ENCODE measurements at regions not wholly inside any gene's neighbourhood (a gene's known extent, or its start where the extent isn't known, plus 50 kb on each side); places are given as distances from the start of the nearest gene placed in this dataset.
A peak's percentile ranks its signal among the peaks of the same experiment; 100 is the strongest.

GRCh38 chr13:39941911-39942551, 286.6 kb downstream of the COG6 start:
- DNase-seq = no peak

DNA sequence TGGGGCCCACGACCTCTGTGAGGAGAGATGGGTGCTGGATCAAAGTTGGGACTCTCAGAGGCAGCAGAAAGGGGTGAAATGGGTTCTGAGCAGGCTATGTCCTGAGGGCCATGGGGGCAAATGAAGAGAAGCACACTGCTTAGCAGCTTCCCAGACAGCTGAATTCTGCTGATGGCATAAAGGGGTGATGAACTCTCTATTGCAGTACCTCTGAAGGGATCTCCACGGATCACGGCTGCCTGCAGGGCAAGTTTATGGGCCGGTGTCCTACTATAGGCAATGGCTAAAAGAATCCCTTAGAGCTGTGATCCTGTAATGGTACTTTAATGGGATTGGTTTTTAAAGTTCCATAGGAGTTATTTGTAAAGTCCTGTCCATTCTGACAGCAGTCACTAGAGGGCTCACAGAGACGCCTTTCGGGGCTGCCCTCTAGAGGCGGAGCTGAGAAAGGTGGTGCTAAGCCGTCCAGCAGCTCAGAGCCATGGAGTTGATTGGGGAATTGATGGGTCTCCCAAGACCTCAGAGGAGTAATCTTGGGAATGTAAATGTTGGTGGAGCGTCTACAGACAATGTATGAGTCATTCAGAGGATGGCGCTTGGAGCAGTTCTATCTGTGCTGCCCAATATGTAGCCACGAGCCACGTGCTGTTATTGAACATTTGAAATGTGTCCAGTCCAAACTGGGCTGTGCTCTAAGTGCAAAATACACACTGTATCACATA, 287.3 kb downstream of the COG6 start:
- peak; percentile 24 for DNase-seq

DNA sequence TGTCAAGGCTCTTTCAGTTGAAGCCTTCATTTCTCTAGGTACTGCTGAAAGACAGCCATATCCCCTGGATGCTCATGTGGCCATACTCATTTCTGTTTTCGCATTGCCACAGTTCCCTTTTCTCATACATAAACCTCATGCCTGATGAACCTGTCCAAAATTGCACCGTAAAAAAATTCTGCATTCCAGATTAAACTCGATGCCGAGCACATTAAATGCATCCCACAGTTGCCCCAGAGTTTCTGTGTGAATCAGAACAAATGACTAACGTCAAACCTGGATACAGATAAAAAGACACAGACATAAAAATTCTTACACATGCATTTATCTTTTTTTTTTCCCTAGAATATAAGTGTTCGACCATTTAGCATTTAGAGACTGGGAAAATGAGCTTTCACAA, 288.2 kb downstream of the COG6 start:
- DNase-seq = no peak

DNA sequence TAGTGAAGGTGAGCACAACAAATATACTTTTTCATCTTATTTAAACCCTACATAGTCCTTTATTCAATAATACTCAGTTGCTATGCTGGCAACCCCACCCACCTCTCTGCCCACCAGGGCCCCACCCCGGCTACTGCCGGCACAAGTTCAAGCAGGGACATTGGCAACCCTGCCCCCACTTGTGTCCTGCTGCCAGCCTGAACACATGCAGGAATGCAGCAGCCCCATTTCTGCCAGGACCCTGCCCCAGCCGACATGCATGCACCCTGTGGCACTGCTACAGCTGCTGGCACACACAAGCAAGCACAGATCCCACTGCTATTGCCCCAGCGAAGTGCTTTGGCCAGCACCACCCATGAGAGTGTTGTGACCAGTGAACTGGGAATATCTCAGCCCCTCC, 289.8 kb downstream of the COG6 start:
- no peak for DNase-seq

DNA sequence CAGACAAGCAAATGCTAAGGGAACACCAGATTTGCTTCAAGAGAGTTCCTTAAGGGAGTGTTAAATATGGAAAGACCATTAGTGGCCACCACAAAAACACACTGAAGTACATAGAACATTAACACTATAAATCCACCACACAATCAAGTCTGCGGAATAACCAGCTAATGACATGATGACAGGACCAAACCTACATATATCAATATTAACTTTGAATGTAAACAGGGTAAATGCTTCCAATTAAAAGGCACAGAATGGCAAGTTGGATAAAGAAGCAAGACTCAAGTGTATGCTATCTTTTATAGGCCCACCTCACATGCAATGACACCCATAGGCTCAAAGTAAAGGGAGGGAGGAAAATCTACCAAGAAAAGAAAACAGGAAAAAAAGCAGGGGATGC, 291.3 kb downstream of the COG6 start:
- DNase-seq = no peak

DNA sequence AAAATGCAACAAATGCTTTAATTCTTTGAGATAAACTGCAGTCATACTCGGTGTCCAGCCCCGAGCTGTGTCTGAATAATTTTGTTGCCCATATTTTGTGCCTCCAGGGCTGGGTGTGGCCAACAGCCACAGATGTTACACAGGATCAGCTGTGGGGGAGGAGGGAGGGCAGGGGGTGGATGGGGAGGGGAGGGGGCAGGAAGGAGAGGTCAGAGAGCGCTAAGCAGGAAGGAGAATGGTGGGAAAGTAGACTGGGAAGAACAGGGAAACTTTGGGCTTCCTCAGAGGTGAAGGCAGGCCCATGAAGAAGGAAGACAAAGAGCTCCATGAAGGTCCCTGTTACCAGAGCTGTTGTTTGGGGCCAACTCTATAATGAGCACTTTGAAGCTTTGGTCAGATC, 295.8 kb downstream of the COG6 start:
- no peak for DNase-seq

DNA sequence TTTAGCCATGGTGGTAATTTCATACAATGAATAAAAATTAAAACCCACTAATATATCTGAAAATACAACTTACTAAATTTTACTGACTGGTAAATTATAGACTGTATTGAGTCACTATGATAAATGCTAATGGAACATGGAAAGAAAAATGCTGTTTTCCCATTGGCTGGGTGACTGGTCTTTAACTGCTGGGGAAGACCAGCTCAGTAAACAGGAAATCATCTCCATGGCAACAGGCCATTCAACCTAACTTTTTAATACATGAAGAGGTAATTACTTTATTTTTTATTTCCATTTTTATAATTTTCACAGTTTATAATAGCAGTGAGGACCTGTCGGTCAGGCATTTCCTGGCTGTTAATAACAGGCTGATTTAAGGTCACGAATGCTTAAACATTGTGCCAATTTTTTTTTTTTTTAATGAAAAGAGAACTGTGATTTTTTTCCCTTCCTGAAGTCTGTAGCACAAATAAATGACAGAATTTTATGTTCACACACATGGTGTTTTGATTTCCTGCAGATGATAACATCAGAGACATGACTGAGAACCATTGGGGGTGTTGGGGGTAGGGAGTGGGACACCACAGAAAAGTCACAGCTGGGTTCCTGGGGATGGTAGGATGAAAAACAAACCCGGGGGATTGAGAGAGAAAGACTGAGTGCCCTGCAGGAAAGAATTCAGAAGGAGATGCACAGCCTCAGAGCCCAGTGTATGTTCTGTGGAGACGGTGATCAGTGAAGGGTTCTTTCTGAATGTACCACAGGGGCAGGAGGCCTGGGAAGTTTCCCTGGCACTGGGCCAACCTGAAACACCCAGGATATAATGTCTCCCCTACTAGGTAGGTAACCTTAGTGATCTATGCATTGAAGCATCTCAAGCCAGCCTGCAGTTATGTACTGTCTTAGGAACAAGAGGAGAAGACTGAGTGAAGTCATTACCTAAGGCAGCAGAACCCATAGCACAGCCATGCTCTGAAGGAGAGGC, 297.1 kb downstream of the COG6 start:
- no peak for DNase-seq

GRCh38 chr13:39954476-39954875, 299.0 kb downstream of the COG6 start:
- DNase-seq = no peak

- no peak for DNase-seq
These were observed 300.1 kb downstream of the COG6 start for GRCh38 chr13:39955560-39955959.

- no peak for DNase-seq
These were observed 300.6 kb downstream of the COG6 start for GRCh38 chr13:39956036-39956435.

GRCh38 chr13:39957868-39958677, 302.6 kb downstream of the COG6 start:
- DNase-seq = no peak

- DNase-seq = no peak
These were observed 304.2 kb downstream of the COG6 start for GRCh38 chr13:39959497-39960144.

DNA sequence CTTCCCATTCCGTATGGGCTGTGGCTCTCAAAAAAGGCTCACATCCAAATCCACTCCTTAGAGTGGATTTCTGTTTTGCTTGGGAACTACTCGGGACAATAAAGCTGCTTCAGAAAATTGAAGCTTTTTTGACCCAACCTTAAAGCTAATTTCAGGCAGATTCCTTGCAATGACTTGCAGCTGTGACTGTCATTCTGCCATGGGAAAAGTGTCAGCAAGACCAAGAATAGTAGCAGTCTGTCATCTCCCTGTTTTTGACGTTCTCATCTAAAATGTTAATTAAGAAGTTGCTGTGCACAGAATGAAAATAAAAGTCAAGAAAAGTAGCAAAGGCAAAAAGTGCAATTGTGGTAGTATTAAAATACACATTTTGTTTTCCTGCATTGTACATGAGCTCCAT, 304.7 kb downstream of the COG6 start:
- no peak for DNase-seq

DNA sequence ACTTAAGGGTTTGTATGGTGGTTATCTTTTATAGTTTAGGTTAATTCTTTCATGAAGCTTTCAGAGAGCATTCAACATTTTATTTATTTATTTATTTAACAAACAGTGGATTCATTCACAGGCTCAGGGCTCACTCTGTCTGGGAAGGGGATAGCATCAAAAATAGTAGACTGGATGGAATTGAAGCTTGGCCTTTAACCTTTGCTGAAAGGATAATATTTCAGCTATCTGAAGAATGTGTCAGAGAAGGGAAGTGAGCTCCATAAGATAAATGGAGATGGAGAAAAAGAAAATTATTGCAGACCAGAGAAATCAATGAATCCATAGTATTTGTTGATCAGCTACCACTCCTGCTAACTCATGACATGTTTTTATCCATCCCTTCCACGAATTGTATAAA, 305.6 kb downstream of the COG6 start:
- no peak for DNase-seq

- DNase-seq = no peak
These were observed 308.1 kb downstream of the COG6 start for GRCh38 chr13:39963612-39964011.

GRCh38 chr13:39965309-39965708, 309.8 kb downstream of the COG6 start:
- no peak for DNase-seq

DNA sequence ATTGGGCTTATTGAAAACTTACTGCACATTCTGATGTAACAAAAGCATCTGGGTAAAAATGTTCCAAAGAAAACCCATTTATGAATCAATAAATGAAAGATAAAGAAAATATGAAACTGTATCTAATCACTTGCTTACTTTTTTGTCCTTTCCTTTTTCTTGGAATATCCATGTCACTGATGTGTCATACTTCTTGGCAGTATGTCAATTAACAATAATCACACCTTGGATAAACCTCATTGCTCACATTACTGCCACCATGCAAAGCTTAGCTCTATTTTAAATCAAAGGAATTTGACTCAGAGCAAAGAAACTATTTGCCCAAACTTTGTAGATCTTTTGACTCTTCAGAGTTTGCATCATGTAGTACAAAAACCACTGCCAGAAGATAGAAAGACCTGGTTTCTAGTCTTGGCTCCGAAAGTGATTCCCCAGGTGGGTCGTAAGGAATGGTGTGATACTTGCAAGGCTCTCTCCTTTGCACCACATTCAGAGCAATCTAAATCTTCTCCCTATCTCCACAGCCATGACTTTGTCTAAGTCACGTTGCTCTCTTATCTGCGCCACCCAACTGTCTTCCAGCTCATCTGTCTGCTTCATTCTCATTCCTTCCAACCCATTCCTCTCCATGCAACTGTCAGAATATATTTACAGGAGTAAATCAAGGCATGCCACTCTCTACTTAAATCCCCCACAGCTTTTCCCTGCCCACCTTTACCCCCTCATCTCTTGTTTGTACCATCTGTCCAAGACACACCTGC, 311.9 kb downstream of the COG6 start:
- no peak for DNase-seq

- no peak for DNase-seq
These were observed 313.4 kb downstream of the COG6 start for GRCh38 chr13:39968646-39969475.

- DNase-seq = no peak
These were observed 314.9 kb downstream of the COG6 start for GRCh38 chr13:39970177-39970846.

DNA sequence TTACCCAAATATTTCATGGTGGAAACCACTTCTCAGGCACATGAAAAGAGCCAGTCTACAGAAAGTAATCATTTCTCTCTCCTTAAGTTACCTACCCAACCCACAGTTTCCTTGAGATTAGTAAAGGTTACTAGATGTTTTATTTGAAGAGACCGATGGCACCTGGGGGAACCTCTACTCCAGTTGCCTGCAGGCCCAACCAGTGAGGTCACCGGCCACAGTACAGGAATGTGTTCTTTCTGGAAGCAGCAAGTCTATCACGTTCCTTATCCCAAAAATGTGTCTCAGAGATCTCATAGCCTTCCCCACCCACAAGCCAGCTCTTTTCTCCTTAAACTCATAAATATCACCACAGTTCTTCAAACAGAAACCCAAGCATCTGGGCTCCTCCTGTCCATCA, 316.1 kb downstream of the COG6 start:
- no peak for DNase-seq

Measured in NCI-H510A treated with DMSO at 0.1 percent for 48 hours (cell line).